Activated T-cell treated with anti-CD3 and anti-CD28 coated beads, Interleukin-2, amount 50 U/mL, for 24 hours (primary cell): ENCODE measurements at regions not wholly inside any gene's neighbourhood (a gene's known extent, or its start where the extent isn't known, plus 50 kb on each side); places are given as distances from the start of the nearest gene placed in this dataset.
"Not testable (repeated sequence)": the region's sequence is repeated elsewhere in the genome, so short reads cannot be mapped to it uniquely, and the experiment has no call there.

ENCODE experiments used
- DNase-seq: peaks from one replicate; pipeline ENCODE4 v3.0.0-alpha.2; 2020
- H3K27ac Mint-ChIP-seq: 2 replicates; pipeline ENCODE4 v1.8.0; 2020; ENCODE audit warnings: mild to moderate bottlenecking, mixed read lengths
- H3K27me3 Mint-ChIP-seq: 2 replicates; pipeline ENCODE4 v1.8.0; 2020; ENCODE audit warnings: mixed read lengths
- H3K36me3 Mint-ChIP-seq: 2 replicates; pipeline ENCODE4 v1.8.0; 2020; ENCODE audit warnings: low read depth, mixed read lengths
- H3K4me1 Mint-ChIP-seq: 2 replicates; pipeline ENCODE4 v1.8.0; 2020; ENCODE audit warnings: low read depth, mixed read lengths
- H3K4me3 Mint-ChIP-seq: 2 replicates; pipeline ENCODE4 v1.8.0; 2020; ENCODE audit warnings: mild to moderate bottlenecking, moderate library complexity, mixed read lengths
- H3K9me3 Mint-ChIP-seq: 2 replicates; pipeline ENCODE4 v1.8.0; 2020; ENCODE audit warnings: mixed read lengths

GRCh38 chr4:86496094-86497080 lies 97.7 kb upstream of the PTPN13 start:
- peaks cover 3% of the 10 kb centered on the region for H3K27me3 Mint-ChIP-seq

GRCh38 chr4:86497131-86497530 lies 97.0 kb upstream of the PTPN13 start:
- H3K4me1 Mint-ChIP-seq = no peaks in the 10 kb centered on the region
- H3K27ac Mint-ChIP-seq = no peak overlapping the region
- no peak overlapping the region for H3K4me3 Mint-ChIP-seq
- no peak for DNase-seq
- H3K9me3 Mint-ChIP-seq = no peaks in the 10 kb centered on the region
- peaks cover 4% of the 10 kb centered on the region for H3K27me3 Mint-ChIP-seq
- no peaks in the 10 kb centered on the region for H3K36me3 Mint-ChIP-seq

More at GRCh38 chr4:86496094-86497080, 97.7 kb upstream of the PTPN13 start:
- DNase-seq = no peak
- no peaks in the 10 kb centered on the region for H3K4me1 Mint-ChIP-seq
- no peaks in the 10 kb centered on the region for H3K36me3 Mint-ChIP-seq
- H3K27ac Mint-ChIP-seq = no peak overlapping the region
- no peak overlapping the region for H3K4me3 Mint-ChIP-seq
- H3K9me3 Mint-ChIP-seq = no peaks in the 10 kb centered on the region

GRCh38 chr4:86497980-86498862 lies 95.9 kb upstream of the PTPN13 start:
- Mint-ChIP-seq H3K27ac (no peak overlapping the region), H3K9me3 (no peaks in the 10 kb centered on the region), H3K4me3 (no peak overlapping the region), H3K36me3 (no peaks in the 10 kb centered on the region), H3K4me1 (no peaks in the 10 kb centered on the region), H3K27me3 (peaks cover 10% of the 10 kb centered on the region)
- no peak for DNase-seq

GRCh38 chr4:86498863-86499166 lies 95.3 kb upstream of the PTPN13 start:
- Mint-ChIP-seq H3K27ac (no peak overlapping the region), H3K4me3 (no peak overlapping the region), H3K4me1 (no peaks in the 10 kb centered on the region), H3K36me3 (no peaks in the 10 kb centered on the region), H3K9me3 (no peaks in the 10 kb centered on the region), H3K27me3 (peaks cover 11% of the 10 kb centered on the region)
- no peak for DNase-seq

- H3K9me3 Mint-ChIP-seq = no peaks in the 10 kb centered on the region
- no peak for DNase-seq
Observed at GRCh38 chr4:86500527-86500926, 93.6 kb upstream of the PTPN13 start.

GRCh38 chr4:86502081-86502480 lies 92.0 kb upstream of the PTPN13 start:
- H3K4me1 Mint-ChIP-seq = no peaks in the 10 kb centered on the region
- DNase-seq = no peak
- H3K36me3 Mint-ChIP-seq = no peaks in the 10 kb centered on the region
- H3K27ac Mint-ChIP-seq = no peak overlapping the region
- peaks cover 14% of the 10 kb centered on the region for H3K27me3 Mint-ChIP-seq
- H3K9me3 Mint-ChIP-seq = no peaks in the 10 kb centered on the region
- no peak overlapping the region for H3K4me3 Mint-ChIP-seq

More at GRCh38 chr4:86500527-86500926, 93.6 kb upstream of the PTPN13 start:
- Mint-ChIP-seq H3K27me3 (peaks cover 14% of the 10 kb centered on the region), H3K4me3 (no peak overlapping the region), H3K36me3 (no peaks in the 10 kb centered on the region), H3K27ac (no peak overlapping the region), H3K4me1 (no peaks in the 10 kb centered on the region)

GRCh38 chr4:86506591-86506990 lies 87.5 kb upstream of the PTPN13 start:
- Mint-ChIP-seq H3K27ac (no peak overlapping the region), H3K4me1 (no peaks in the 10 kb centered on the region), H3K27me3 (peaks cover 14% of the 10 kb centered on the region), H3K36me3 (no peaks in the 10 kb centered on the region), H3K9me3 (no peaks in the 10 kb centered on the region), H3K4me3 (no peak overlapping the region)
- no peak for DNase-seq

- Mint-ChIP-seq H3K36me3 (no peaks in the 10 kb centered on the region), H3K4me3 (no peak overlapping the region), H3K9me3 (no peaks in the 10 kb centered on the region), H3K27ac (no peak overlapping the region), H3K4me1 (no peaks in the 10 kb centered on the region), H3K27me3 (peaks cover 5% of the 10 kb centered on the region)
- DNase-seq = no peak
Observed at GRCh38 chr4:86508436-86508835, 85.7 kb upstream of the PTPN13 start.

- H3K36me3 Mint-ChIP-seq = no peaks in the 10 kb centered on the region
- no peaks in the 10 kb centered on the region for H3K9me3 Mint-ChIP-seq
- no peak overlapping the region for H3K27ac Mint-ChIP-seq
- no peaks in the 10 kb centered on the region for H3K4me1 Mint-ChIP-seq
- peaks cover 2% of the 10 kb centered on the region for H3K27me3 Mint-ChIP-seq
- no peak overlapping the region for H3K4me3 Mint-ChIP-seq
- DNase-seq = no peak
Observed at GRCh38 chr4:86511590-86511989, 82.5 kb upstream of the PTPN13 start.

GRCh38 chr4:86512631-86513030 lies 81.5 kb upstream of the PTPN13 start:
- Mint-ChIP-seq H3K9me3 (no peaks in the 10 kb centered on the region), H3K4me3 (no peak overlapping the region), H3K4me1 (no peaks in the 10 kb centered on the region), H3K36me3 (no peaks in the 10 kb centered on the region), H3K27ac (no peak overlapping the region), H3K27me3 (peaks cover 2% of the 10 kb centered on the region)
- no peak for DNase-seq

- not testable (repeated sequence) for H3K36me3 Mint-ChIP-seq, H3K27ac Mint-ChIP-seq, H3K4me1 Mint-ChIP-seq, H3K27me3 Mint-ChIP-seq, H3K4me3 Mint-ChIP-seq, DNase-seq
- peaks cover 10% of the 10 kb centered on the region for H3K9me3 Mint-ChIP-seq
Observed at GRCh38 chr4:86515963-86516362, 78.2 kb upstream of the PTPN13 start.

GRCh38 chr4:86521373-86521969 lies 72.6 kb upstream of the PTPN13 start:
- no peak for DNase-seq
- no peaks in the 10 kb centered on the region for H3K4me1 Mint-ChIP-seq

GRCh38 chr4:86522349-86522748 lies 71.8 kb upstream of the PTPN13 start:
- no peak for DNase-seq
- Mint-ChIP-seq H3K27me3 (peaks cover 21% of the 10 kb centered on the region), H3K4me3 (no peak overlapping the region), H3K27ac (no peak overlapping the region), H3K9me3 (peaks cover 16% of the 10 kb centered on the region), H3K36me3 (no peaks in the 10 kb centered on the region), H3K4me1 (no peaks in the 10 kb centered on the region)

More at GRCh38 chr4:86521373-86521969, 72.6 kb upstream of the PTPN13 start:
- peaks cover 16% of the 10 kb centered on the region for H3K9me3 Mint-ChIP-seq
- H3K36me3 Mint-ChIP-seq = no peaks in the 10 kb centered on the region
- peaks cover 20% of the 10 kb centered on the region for H3K27me3 Mint-ChIP-seq
- no peak overlapping the region for H3K27ac Mint-ChIP-seq
- no peak overlapping the region for H3K4me3 Mint-ChIP-seq

- no peak overlapping the region for H3K4me3 Mint-ChIP-seq
- H3K27ac Mint-ChIP-seq = no peak overlapping the region
- no peaks in the 10 kb centered on the region for H3K4me1 Mint-ChIP-seq
- H3K36me3 Mint-ChIP-seq = no peaks in the 10 kb centered on the region
- H3K9me3 Mint-ChIP-seq = peaks cover 16% of the 10 kb centered on the region
- no peak for DNase-seq
- peaks cover 21% of the 10 kb centered on the region for H3K27me3 Mint-ChIP-seq
Observed at GRCh38 chr4:86523333-86523732, 70.8 kb upstream of the PTPN13 start.
